Nephron (organoid): ENCODE measurements at regions not wholly inside any gene's neighbourhood (a gene's known extent, or its start where the extent isn't known, plus 50 kb on each side); places are given as distances from the start of the nearest gene placed in this dataset.
"Not testable (repeated sequence)": the region's sequence is repeated elsewhere in the genome, so short reads cannot be mapped to it uniquely, and the experiment has no call there.

Experiments used
- H3K27ac Mint-ChIP-seq, 3 experiments: 2 replicates each; pipeline ENCODE4 v1.8.0; 2020; ENCODE audit warnings: mixed read lengths in 3 of 3, mild to moderate bottlenecking in 2 of 3, moderate library complexity in 1 of 3
- H3K27me3 Mint-ChIP-seq: 2 replicates; pipeline ENCODE4 v1.8.0; 2021; ENCODE audit warnings: low read depth, mild to moderate bottlenecking, moderate library complexity, mixed read lengths
- H3K36me3 Mint-ChIP-seq: 2 replicates; pipeline ENCODE4 v1.8.0; 2020; ENCODE audit warnings: low read depth, mixed read lengths
- H3K4me1 Mint-ChIP-seq: 2 replicates; pipeline ENCODE4 v1.8.0; 2020; ENCODE audit warnings: mixed read lengths
- H3K4me3 Mint-ChIP-seq, 3 experiments: 2 replicates each; pipeline ENCODE4 v1.8.0; 2020; ENCODE audit warnings: mild to moderate bottlenecking in 3 of 3, mixed read lengths in 3 of 3, moderate library complexity in 2 of 3
- H3K9me3 Mint-ChIP-seq: 2 replicates; pipeline ENCODE4 v1.8.0; 2020; ENCODE audit warnings: mixed read lengths
- CTCF ChIP-seq, 3 experiments: fragments of 200-600 bp; sonication (generic); IDR thresholded peaks; one replicate each; pipeline ENCODE4 v1.5.0; 2021; ENCODE audit warnings: antibody characterized with exemption in 3 of 3; ENCODE audit not compliant: unreplicated experiment in 3 of 3

- H3K9me3 Mint-ChIP-seq: peaks cover 9% of the 10 kb centered on the region
- H3K4me1 Mint-ChIP-seq: no peaks in the 10 kb centered on the region
- no peak overlapping the region for H3K27ac Mint-ChIP-seq
Measured at GRCh38 chr17:33704856-33705255, 411.8 kb upstream of the ASIC2 start.

GRCh38 chr17:33709881-33710280, 416.8 kb upstream of the ASIC2 start:
- no peaks in the 10 kb centered on the region for H3K36me3 Mint-ChIP-seq
- peaks cover 9% of the 10 kb centered on the region for H3K9me3 Mint-ChIP-seq
- no peak overlapping the region for H3K4me3 Mint-ChIP-seq
- H3K27me3 Mint-ChIP-seq: peaks cover 29% of the 10 kb centered on the region
- H3K4me1 Mint-ChIP-seq: no peaks in the 10 kb centered on the region
- H3K27ac Mint-ChIP-seq: no peak overlapping the region
- TF ChIP-seq CTCF (IDR thresholded peaks at IDR 0.05; ENCODE audit: unreplicated experiment in 3 of 3): no peak

More at GRCh38 chr17:33704856-33705255, 411.8 kb upstream of the ASIC2 start:
- H3K4me3 Mint-ChIP-seq: no peak overlapping the region
- peaks cover 37% of the 10 kb centered on the region for H3K27me3 Mint-ChIP-seq
- no peaks in the 10 kb centered on the region for H3K36me3 Mint-ChIP-seq
- TF ChIP-seq CTCF (IDR thresholded peaks at IDR 0.05; ENCODE audit: unreplicated experiment in 3 of 3): no peak

GRCh38 chr17:33712120-33712519, 419.0 kb upstream of the ASIC2 start:
- Mint-ChIP-seq H3K27me3 (peaks cover 31% of the 10 kb centered on the region), H3K4me1 (no peaks in the 10 kb centered on the region), H3K27ac (no peak overlapping the region), H3K36me3 (no peaks in the 10 kb centered on the region), H3K9me3 (peaks cover 6% of the 10 kb centered on the region), H3K4me3 (no peak overlapping the region)
- no peak for TF ChIP-seq CTCF (IDR thresholded peaks at IDR 0.05; ENCODE audit: unreplicated experiment in 3 of 3)

GRCh38 chr17:33716957-33717356, 423.9 kb upstream of the ASIC2 start:
- Mint-ChIP-seq H3K9me3 (no peaks in the 10 kb centered on the region), H3K27me3 (peaks cover 31% of the 10 kb centered on the region), H3K4me3 (no peak overlapping the region), H3K4me1 (no peaks in the 10 kb centered on the region), H3K36me3 (no peaks in the 10 kb centered on the region), H3K27ac (no peak overlapping the region)
- TF ChIP-seq CTCF (IDR thresholded peaks at IDR 0.05; ENCODE audit: unreplicated experiment in 3 of 3): no peak

GRCh38 chr17:33723736-33724135, 430.6 kb upstream of the ASIC2 start:
- H3K27me3 Mint-ChIP-seq: peaks cover 84% of the 10 kb centered on the region
- H3K36me3 Mint-ChIP-seq, H3K9me3 Mint-ChIP-seq, H3K4me1 Mint-ChIP-seq, H3K27ac Mint-ChIP-seq, H3K4me3 Mint-ChIP-seq: not testable (repeated sequence)

- H3K4me1 Mint-ChIP-seq: no peaks in the 10 kb centered on the region
- no peaks in the 10 kb centered on the region for H3K36me3 Mint-ChIP-seq
- peak; percentile 58 to 65 (median 60) for TF ChIP-seq CTCF (IDR thresholded peaks at IDR 0.05; ENCODE audit: unreplicated experiment in 3 of 3)
- no peaks in the 10 kb centered on the region for H3K9me3 Mint-ChIP-seq
- H3K27me3 Mint-ChIP-seq: peaks cover 76% of the 10 kb centered on the region
- H3K4me3 Mint-ChIP-seq: no peak overlapping the region
- no peak overlapping the region for H3K27ac Mint-ChIP-seq
Measured at GRCh38 chr17:33725675-33726271, 432.7 kb upstream of the ASIC2 start.
